GM06990 (cell line): ENCODE measurements at regions not wholly inside any gene's neighbourhood (a gene's known extent, or its start where the extent isn't known, plus 50 kb on each side); places are given as distances from the start of the nearest gene placed in this dataset.

ENCODE experiments used
- DNase-seq: peaks from one replicate; pipeline ENCODE4 v3.0.0-alpha.2; 2011; ENCODE audit not compliant: insufficient read length; ENCODE audit errors: extremely low read depth
- H3K27me3 ChIP-seq: replicated peaks from 2 replicates; pipeline ENCODE4 v1.6.0; 2011; ENCODE audit warnings: low read length; ENCODE audit not compliant: control insufficient read depth, insufficient read depth
- H3K36me3 ChIP-seq: 2 replicates; pipeline ENCODE4 v1.5.1; 2011; ENCODE audit warnings: low read length; ENCODE audit not compliant: control insufficient read depth, insufficient read depth
- H3K4me3 ChIP-seq: replicated peaks from 2 replicates; pipeline ENCODE4 v1.5.1; 2011; ENCODE audit warnings: low read depth, mild to moderate bottlenecking, control low read depth, low read length
- TF ChIP-seq, protein P1 (sequence below): IDR thresholded peaks from 2 replicates; pipeline ENCODE4 v1.5.1; 2011; ENCODE audit warnings: low read length, control low read depth, mild to moderate bottlenecking, inconsistent platforms; ENCODE audit not compliant: insufficient read depth, poor library complexity, severe bottlenecking

- H3K27me3 ChIP-seq: no peaks in the 10 kb centered on the region
- no peak for DNase-seq
- TF ChIP-seq, protein P1, sequence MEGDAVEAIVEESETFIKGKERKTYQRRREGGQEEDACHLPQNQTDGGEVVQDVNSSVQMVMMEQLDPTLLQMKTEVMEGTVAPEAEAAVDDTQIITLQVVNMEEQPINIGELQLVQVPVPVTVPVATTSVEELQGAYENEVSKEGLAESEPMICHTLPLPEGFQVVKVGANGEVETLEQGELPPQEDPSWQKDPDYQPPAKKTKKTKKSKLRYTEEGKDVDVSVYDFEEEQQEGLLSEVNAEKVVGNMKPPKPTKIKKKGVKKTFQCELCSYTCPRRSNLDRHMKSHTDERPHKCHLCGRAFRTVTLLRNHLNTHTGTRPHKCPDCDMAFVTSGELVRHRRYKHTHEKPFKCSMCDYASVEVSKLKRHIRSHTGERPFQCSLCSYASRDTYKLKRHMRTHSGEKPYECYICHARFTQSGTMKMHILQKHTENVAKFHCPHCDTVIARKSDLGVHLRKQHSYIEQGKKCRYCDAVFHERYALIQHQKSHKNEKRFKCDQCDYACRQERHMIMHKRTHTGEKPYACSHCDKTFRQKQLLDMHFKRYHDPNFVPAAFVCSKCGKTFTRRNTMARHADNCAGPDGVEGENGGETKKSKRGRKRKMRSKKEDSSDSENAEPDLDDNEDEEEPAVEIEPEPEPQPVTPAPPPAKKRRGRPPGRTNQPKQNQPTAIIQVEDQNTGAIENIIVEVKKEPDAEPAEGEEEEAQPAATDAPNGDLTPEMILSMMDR: no peak
- H3K4me3 ChIP-seq: no peak overlapping the region
- H3K36me3 ChIP-seq: no peaks in the 10 kb centered on the region
These were observed 146.1 kb upstream of the TSC22D2 start for GRCh38 chr3:150261958-150262357.

DNA sequence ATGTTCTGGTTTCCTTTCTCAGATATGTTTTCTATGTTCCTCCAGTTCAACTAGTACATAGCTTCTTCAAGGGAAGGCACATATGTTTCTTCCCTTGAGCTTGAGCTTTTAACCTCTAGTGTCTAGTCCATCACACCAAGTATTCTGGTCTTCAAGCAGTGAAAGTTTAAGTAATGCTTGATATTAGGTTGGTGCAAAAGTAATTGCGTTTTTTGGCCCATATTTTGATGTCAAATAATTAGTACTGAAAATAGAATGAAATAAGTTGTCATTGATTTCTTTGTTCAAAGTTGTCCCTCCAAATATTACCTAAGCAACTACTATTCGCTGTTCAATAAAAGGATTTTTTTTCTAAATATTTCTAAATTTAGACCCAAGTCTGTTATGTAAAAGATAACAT is 146.7 kb upstream of the TSC22D2 start:
- no peak overlapping the region for H3K4me3 ChIP-seq
- no peak for DNase-seq
- H3K27me3 ChIP-seq: no peaks in the 10 kb centered on the region
- TF ChIP-seq, protein P1: no peak
- H3K36me3 ChIP-seq: no peaks in the 10 kb centered on the region

- TF ChIP-seq, protein P1: no peak
- DNase-seq: no peak
- Histone ChIP-seq H3K27me3 (no peaks in the 10 kb centered on the region), H3K4me3 (no peak overlapping the region), H3K36me3 (no peaks in the 10 kb centered on the region)
These were observed 147.7 kb upstream of the TSC22D2 start for GRCh38 chr3:150260398-150260710.

- no peaks in the 10 kb centered on the region for H3K36me3 ChIP-seq
- H3K27me3 ChIP-seq: no peaks in the 10 kb centered on the region
- DNase-seq: no peak
- no peak overlapping the region for H3K4me3 ChIP-seq
- TF ChIP-seq, protein P1: no peak
These were observed 148.3 kb upstream of the TSC22D2 start for GRCh38 chr3:150259526-150260397.

GRCh38 chr3:150256782-150257181 is 151.3 kb upstream of the TSC22D2 start:
- TF ChIP-seq, protein P1: no peak
- Histone ChIP-seq H3K27me3 (no peaks in the 10 kb centered on the region), H3K4me3 (no peak overlapping the region), H3K36me3 (no peaks in the 10 kb centered on the region)
- no peak for DNase-seq
